A549 (cell line): ENCODE measurements at regions not wholly inside any gene's neighbourhood (a gene's known extent, or its start where the extent isn't known, plus 50 kb on each side); places are given as distances from the start of the nearest gene placed in this dataset.
A peak's percentile ranks its signal among the peaks of the same experiment; 100 is the strongest.

Experiments used
- ATAC-seq, 2 experiments: fragments of 200-7000 bp in 1 of 2; fragments of >200 bp in 1 of 2; cut with Nextera tagmentation in 1 of 2; cut with Tn5 transposase in 1 of 2; 3 replicates each; pipeline versions ENCODE4 v1.8.0 to v1.9.1; 2018 to 2020; ENCODE audit warnings: mild to moderate bottlenecking in 1 of 2, moderate library complexity in 1 of 2
- CTCF ChIA-PET: fragments of 300-600 bp; sonication (Branson Sonifier 250); formaldehyde crosslinking; extraction: SDS; loops from one replicate; lab custom pipeline; 2021; ENCODE audit warnings: antibody characterized with exemption, inconsistent platforms; lab: Yijun Ruan, JAX
- POLR2A ChIA-PET: fragments of 350-600 bp; formaldehyde crosslinking; extraction: SDS; loops from one replicate; lab custom pipeline; 2021; ENCODE audit warnings: antibody characterized with exemption, inconsistent platforms; lab: Yijun Ruan, JAX
- DNase-seq, 2 experiments: peaks; one replicate each; pipeline versions ENCODE4 v3.0.0 to v3.0.0-alpha.2; 2011 to 2016; ENCODE audit warnings: low read depth in 1 of 2, low spot score in 1 of 2
- FAIRE-seq: peaks from 2 replicates; lab custom pipeline; 2011; peaks lifted over from hg19 to GRCh38; lab: Jason Lieb, UNC
- H3K27ac ChIP-seq, 2 experiments: fragments of >200 bp; sonication (Bioruptor Twin); formaldehyde crosslinking; 3 replicates each; pipeline ENCODE4 v1.5.1; 2016 to 2017
- H3K4me1 ChIP-seq: fragments of >200 bp; sonication (Bioruptor Twin); formaldehyde crosslinking; 3 replicates; pipeline ENCODE4 v1.6.1; 2016
- H3K4me2 ChIP-seq: fragments of >200 bp; sonication (Bioruptor Twin); formaldehyde crosslinking; 3 replicates; pipeline ENCODE4 v1.6.1; 2016
- H3K4me3 ChIP-seq: fragments of >200 bp; sonication (Bioruptor Twin); formaldehyde crosslinking; 3 replicates; pipeline ENCODE4 v1.5.1; 2016
- H3K9me3 ChIP-seq: fragments of >200 bp; sonication (Bioruptor Twin); formaldehyde crosslinking; 3 replicates; pipeline ENCODE4 v1.6.1; 2016
- BCL3 ChIP-seq: fragments of >200 bp; sonication (Bioruptor Twin); formaldehyde crosslinking; IDR thresholded peaks from 3 replicates; pipeline ENCODE4 v1.6.1; 2016
- CBX2 ChIP-seq: fragments of 200-600 bp; sonication (generic); IDR thresholded peaks from 2 replicates; pipeline ENCODE4 v1.6.1; 2016; ENCODE audit warnings: low read depth, mild to moderate bottlenecking, borderline replicate concordance
- CBX8 ChIP-seq: fragments of 200-600 bp; sonication (generic); IDR thresholded peaks from 2 replicates; pipeline ENCODE4 v1.6.1; 2016
- E2F6 ChIP-seq: IDR thresholded peaks from 2 replicates; pipeline ENCODE4 v1.6.1; 2012; ENCODE audit warnings: low read depth, borderline replicate concordance
- EHMT2 ChIP-seq: fragments of 200-600 bp; sonication (generic); IDR thresholded peaks from 2 replicates; pipeline ENCODE4 v1.6.1; 2016; ENCODE audit warnings: antibody characterized with exemption, low read depth, mild to moderate bottlenecking, moderate library complexity
- ESRRA ChIP-seq: fragments of 150-350 bp; IDR thresholded peaks from 2 replicates; pipeline ENCODE4 v1.6.1; 2014; ENCODE audit warnings: mild to moderate bottlenecking, low read length, borderline replicate concordance
- FOXS1 ChIP-seq: fragments of 250-450 bp; sonication (Bioruptor Pico); IDR thresholded peaks from 2 replicates; pipeline ENCODE4 v1.5.0; 2020; ENCODE audit warnings: mild to moderate bottlenecking, moderate library complexity
- GATA3 ChIP-seq: IDR thresholded peaks from 2 replicates; pipeline ENCODE4 v1.6.1; 2012; ENCODE audit warnings: borderline replicate concordance
- HEYL ChIP-seq: fragments of 250-450 bp; sonication (Bioruptor Pico); IDR thresholded peaks from 2 replicates; pipeline ENCODE4 v1.8.0; 2021; ENCODE audit warnings: mild to moderate bottlenecking, moderate library complexity
- HOXB13 ChIP-seq: fragments of 250-450 bp; sonication (Bioruptor Pico); IDR thresholded peaks from 2 replicates; pipeline ENCODE4 v1.5.0; 2020; ENCODE audit warnings: low read depth, mild to moderate bottlenecking, moderate library complexity
- JUN ChIP-seq, 2 experiments: fragments of >200 bp; sonication (Bioruptor Twin); formaldehyde crosslinking; IDR thresholded peaks; 2 replicates in 1 of 2; 3 replicates in 1 of 2; pipeline ENCODE4 v1.6.1; 2016 to 2017
- MAFK ChIP-seq: fragments of 450-650 bp; IDR thresholded peaks from 2 replicates; pipeline ENCODE4 v1.6.1; 2014; ENCODE audit not compliant: partially characterized antibody
- MAX ChIP-seq: IDR thresholded peaks from 2 replicates; pipeline ENCODE4 v1.6.1; 2012
- MYC ChIP-seq: IDR thresholded peaks from 2 replicates; pipeline ENCODE4 v1.6.1; 2012; ENCODE audit warnings: mild to moderate bottlenecking, inconsistent platforms, low read length, improper control_type of control experiment, borderline replicate concordance
- NPAS2 ChIP-seq: fragments of 250-450 bp; sonication (Bioruptor Pico); IDR thresholded peaks from 2 replicates; pipeline ENCODE4 v1.8.0; 2022; ENCODE audit warnings: mild to moderate bottlenecking, moderate library complexity, borderline replicate concordance
- PHF8 ChIP-seq: fragments of 200-600 bp; sonication (generic); IDR thresholded peaks from 2 replicates; pipeline ENCODE4 v1.6.1; 2016; ENCODE audit warnings: low read depth, mild to moderate bottlenecking, antibody characterized with exemption, moderate library complexity, borderline replicate concordance
- RARB ChIP-seq: fragments of 250-450 bp; sonication (Bioruptor Pico); IDR thresholded peaks from 2 replicates; pipeline ENCODE4 v1.8.0; 2021; ENCODE audit warnings: mild to moderate bottlenecking, moderate library complexity
- RCOR1 ChIP-seq: fragments of 150-350 bp; IDR thresholded peaks from 2 replicates; pipeline ENCODE4 v1.6.1; 2014; ENCODE audit warnings: antibody characterized with exemption, low read length, low read depth
- REST ChIP-seq: fragments of 200-600 bp; sonication (generic); IDR thresholded peaks from 2 replicates; pipeline ENCODE4 v1.6.1; 2016; ENCODE audit warnings: antibody characterized with exemption, mild to moderate bottlenecking, moderate library complexity
- RNF2 ChIP-seq: fragments of 200-600 bp; sonication (generic); IDR thresholded peaks from 2 replicates; pipeline ENCODE4 v1.6.1; 2016; ENCODE audit warnings: low read depth, mild to moderate bottlenecking, antibody characterized with exemption, moderate library complexity, borderline replicate concordance
- TFCP2L1 ChIP-seq: fragments of 250-450 bp; sonication (Bioruptor Pico); IDR thresholded peaks from 2 replicates; pipeline ENCODE4 v1.5.0; 2021; ENCODE audit warnings: mild to moderate bottlenecking
- TP53 ChIP-seq: fragments of 250-450 bp; sonication (Bioruptor Pico); IDR thresholded peaks from 2 replicates; pipeline ENCODE4 v1.5.0; 2021; ENCODE audit warnings: mild to moderate bottlenecking, moderate library complexity
- ZC3H11A ChIP-seq: fragments of 450-650 bp; IDR thresholded peaks from 2 replicates; pipeline ENCODE4 v1.6.1; 2014; ENCODE audit warnings: antibody characterized with exemption, mild to moderate bottlenecking
- ZSCAN20 ChIP-seq: fragments of 250-450 bp; sonication (Bioruptor Pico); IDR thresholded peaks from 2 replicates; pipeline ENCODE4 v1.8.0; 2022; ENCODE audit warnings: mild to moderate bottlenecking, moderate library complexity
- WGBS: methylation state at CpG from one replicate; pipeline ENCODE4 v1.1.6; 2017; ENCODE audit errors: missing lambda C conversion rate; 5-methylcytosine and 5-hydroxymethylcytosine counted together
- TF ChIP-seq, protein P1 (sequence below): fragments of 450-650 bp; IDR thresholded peaks from 2 replicates; pipeline ENCODE4 v1.6.1; 2014; ENCODE audit warnings: antibody characterized with exemption
- TF ChIP-seq, protein P2 (sequence below): fragments of 250-450 bp; sonication (Bioruptor Pico); IDR thresholded peaks from 2 replicates; pipeline ENCODE4 v1.5.0; 2021; ENCODE audit warnings: mild to moderate bottlenecking, moderate library complexity, borderline replicate concordance

DNA sequence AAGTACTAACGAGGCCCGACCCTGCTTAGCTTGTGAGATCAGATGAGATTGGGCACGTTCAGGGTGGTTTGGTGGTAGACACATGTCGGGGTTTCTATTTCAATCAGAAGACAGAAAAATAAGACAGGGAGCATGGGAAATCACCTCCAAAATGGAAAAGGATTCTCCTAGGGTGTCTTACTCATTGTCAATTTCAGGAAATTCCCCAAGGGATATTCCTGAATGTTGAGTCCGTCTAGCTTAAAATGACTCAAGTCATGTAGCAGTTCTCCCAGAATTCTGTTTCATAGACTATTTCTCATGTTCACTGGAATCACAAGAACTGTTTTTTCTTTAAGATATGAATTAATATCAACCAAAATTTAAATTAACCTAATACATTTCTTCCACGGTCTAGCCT is 380.1 kb downstream of the EFNB2 start:
- ATAC-seq (no peak), DNase-seq (peak in 1 of 2 experiments; percentile 6), FAIRE-seq (no peak)
- Histone ChIP-seq H3K4me1 (peaks cover 24% of the 10 kb centered on the region; the same call in 2 of the 3 replicates), H3K9me3 (no peaks in the 10 kb centered on the region), H3K27ac (no peak overlapping the region), H3K4me3 (no peak overlapping the region), H3K4me2 (no peak overlapping the region)
- 75% methylated on average over 6 of the region's 6 CpGs for WGBS
- ChIA-PET POLR2A (no interaction called here), CTCF (interaction anchor here (1.2 kb wide), 1 partner anchor 14 kb away, joined by 3 read pairs; no protein-coding TSS in a partner anchor)
- TF ChIP-seq, protein P1, sequence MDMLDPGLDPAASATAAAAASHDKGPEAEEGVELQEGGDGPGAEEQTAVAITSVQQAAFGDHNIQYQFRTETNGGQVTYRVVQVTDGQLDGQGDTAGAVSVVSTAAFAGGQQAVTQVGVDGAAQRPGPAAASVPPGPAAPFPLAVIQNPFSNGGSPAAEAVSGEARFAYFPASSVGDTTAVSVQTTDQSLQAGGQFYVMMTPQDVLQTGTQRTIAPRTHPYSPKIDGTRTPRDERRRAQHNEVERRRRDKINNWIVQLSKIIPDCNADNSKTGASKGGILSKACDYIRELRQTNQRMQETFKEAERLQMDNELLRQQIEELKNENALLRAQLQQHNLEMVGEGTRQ: no peak
- TF ChIP-seq RCOR1 (no peak), CBX8 (no peak), GATA3 (no peak), BCL3 (no peak), ESRRA (no peak), MAFK (no peak), TFCP2L1 (CRISPR knock-in tag) (no peak), EHMT2 (no peak), TP53 (CRISPR knock-in tag) (no peak), JUN (IDR thresholded peaks at IDR 0.05) (no peak), ZSCAN20 (no peak), MAX (no peak), HOXB13 (no peak), MYC (no peak), CBX2 (no peak), REST (no peak), PHF8 (no peak), ZC3H11A (no peak)
- TF ChIP-seq, protein P2, sequence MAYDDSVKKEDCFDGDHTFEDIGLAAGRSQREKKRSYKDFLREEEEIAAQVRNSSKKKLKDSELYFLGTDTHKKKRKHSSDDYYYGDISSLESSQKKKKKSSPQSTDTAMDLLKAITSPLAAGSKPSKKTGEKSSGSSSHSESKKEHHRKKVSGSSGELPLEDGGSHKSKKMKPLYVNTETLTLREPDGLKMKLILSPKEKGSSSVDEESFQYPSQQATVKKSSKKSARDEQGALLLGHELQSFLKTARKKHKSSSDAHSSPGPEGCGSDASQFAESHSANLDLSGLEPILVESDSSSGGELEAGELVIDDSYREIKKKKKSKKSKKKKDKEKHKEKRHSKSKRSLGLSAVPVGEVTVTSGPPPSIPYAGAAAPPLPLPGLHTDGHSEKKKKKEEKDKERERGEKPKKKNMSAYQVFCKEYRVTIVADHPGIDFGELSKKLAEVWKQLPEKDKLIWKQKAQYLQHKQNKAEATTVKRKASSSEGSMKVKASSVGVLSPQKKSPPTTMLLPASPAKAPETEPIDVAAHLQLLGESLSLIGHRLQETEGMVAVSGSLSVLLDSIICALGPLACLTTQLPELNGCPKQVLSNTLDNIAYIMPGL (CRISPR knock-in tag): no peak

DNA sequence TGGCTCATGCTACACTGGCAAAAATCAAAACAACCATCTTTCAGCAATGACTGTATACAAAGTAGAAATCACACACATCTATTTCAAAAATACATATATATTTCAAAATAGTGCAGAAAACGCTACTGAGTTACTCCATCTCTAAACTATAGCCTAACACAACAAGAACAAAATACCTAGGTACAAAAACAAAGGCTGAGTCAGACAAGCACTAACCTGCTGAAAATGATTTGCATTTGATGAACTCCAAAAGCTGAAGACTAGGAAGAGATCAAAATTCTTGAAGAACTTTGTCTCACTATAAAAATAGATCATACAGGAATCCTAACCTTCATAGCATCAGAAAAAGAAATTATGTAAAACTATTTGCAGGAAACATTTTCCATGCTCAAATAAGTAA is 381.6 kb downstream of the EFNB2 start:
- WGBS: 69% methylated on average over 1 of the region's 1 CpG
- ATAC-seq: no peak
- CTCF ChIA-PET: no interaction called here
- DNase-seq: no peak
- no peak overlapping the region for H3K4me3 ChIP-seq
- POLR2A ChIA-PET: no interaction called here
- H3K4me2 ChIP-seq: no peak overlapping the region
- no peak for FAIRE-seq
- peaks cover 24% of the 10 kb centered on the region; the same call in 2 of the 3 replicates for H3K4me1 ChIP-seq
- no peaks in the 10 kb centered on the region for H3K9me3 ChIP-seq
- H3K27ac ChIP-seq: no peak overlapping the region
- TF ChIP-seq FOXS1 (CRISPR knock-in tag): no peak
- TF ChIP-seq, protein P1: no peak
- TF ChIP-seq NPAS2 (CRISPR knock-in tag): no peak
- no peak for TF ChIP-seq E2F6
- no peak for TF ChIP-seq ZC3H11A
- no peak for TF ChIP-seq ZSCAN20
- TF ChIP-seq, protein P2 (CRISPR knock-in tag): no peak
- no peak for TF ChIP-seq RARB (CRISPR knock-in tag)
- TF ChIP-seq HEYL: no peak
- no peak for TF ChIP-seq RNF2
